PFSK-1 (cell line): ENCODE measurements at regions not wholly inside any gene's neighbourhood (a gene's known extent, or its start where the extent isn't known, plus 50 kb on each side); places are given as distances from the start of the nearest gene placed in this dataset.

Source experiments
- FOXP2 ChIP-seq: optimal IDR thresholded peaks from 2 replicates; pipeline ENCODE3; 2011; ENCODE audit warnings: borderline replicate concordance, control low read depth, inconsistent platforms; ENCODE audit not compliant: insufficient read depth; ENCODE audit errors: extremely low read length, extremely low read depth
- POLR2AphosphoS5 ChIP-seq: IDR thresholded peaks from 2 replicates; pipeline ENCODE4 v1.6.1; 2012; ENCODE audit warnings: low read depth, mild to moderate bottlenecking, control low read depth, low read length, moderate library complexity
- REST ChIP-seq, 2 experiments: IDR thresholded peaks; 2 replicates each; pipeline versions ENCODE4 v1.6.1 to v1.8.0; 2011 to 2012; ENCODE audit warnings: low read depth in 2 of 2, low read length in 2 of 2, control low read depth in 1 of 2, inconsistent platforms in 1 of 2, mild to moderate bottlenecking in 1 of 2, moderate library complexity in 1 of 2; ENCODE audit not compliant: insufficient read depth in 1 of 2
- SIN3A ChIP-seq: IDR thresholded peaks from 2 replicates; pipeline ENCODE4 v1.6.1; 2012; ENCODE audit warnings: mild to moderate bottlenecking, low read length, moderate library complexity, borderline replicate concordance; ENCODE audit not compliant: insufficient read depth
- TAF1 ChIP-seq: IDR thresholded peaks from 2 replicates; pipeline ENCODE4 v1.6.1; 2012; ENCODE audit warnings: low read length, control low read depth, borderline replicate concordance; ENCODE audit not compliant: insufficient read depth

- TF ChIP-seq FOXP2 (no peak), POLR2AphosphoS5 (no peak), REST (IDR thresholded peaks at IDR 0.05; ENCODE audit: insufficient read depth in 1 of 2, low read depth in 2 of 2, low read length in 2 of 2) (no peak)
Observed at GRCh38 chr3:103894162-103894822, 1459.5 kb downstream of the ZPLD1 start.

GRCh38 chr3:103899328-103899727, 1464.5 kb downstream of the ZPLD1 start:
- TF ChIP-seq FOXP2 (no peak), TAF1 (no peak), SIN3A (no peak), REST (IDR thresholded peaks at IDR 0.05; ENCODE audit: insufficient read depth in 1 of 2, low read depth in 2 of 2, low read length in 2 of 2) (no peak), POLR2AphosphoS5 (no peak)

- TF ChIP-seq POLR2AphosphoS5, result no peak
- no peak for TF ChIP-seq FOXP2
- no peak for TF ChIP-seq SIN3A
- no peak for TF ChIP-seq TAF1
- TF ChIP-seq REST (IDR thresholded peaks at IDR 0.05; ENCODE audit: insufficient read depth in 1 of 2, low read depth in 2 of 2, low read length in 2 of 2), result no peak
Observed at GRCh38 chr3:103904991-103905390, 1461.7 kb upstream of the ALCAM start.

GRCh38 chr3:103906304-103906703, 1460.4 kb upstream of the ALCAM start:
- TF ChIP-seq TAF1, result no peak
- no peak for TF ChIP-seq REST (IDR thresholded peaks at IDR 0.05; ENCODE audit: insufficient read depth in 1 of 2, low read depth in 2 of 2, low read length in 2 of 2)
- no peak for TF ChIP-seq POLR2AphosphoS5
- TF ChIP-seq SIN3A, result no peak
- TF ChIP-seq FOXP2, result no peak

GRCh38 chr3:103906808-103907207, 1459.9 kb upstream of the ALCAM start:
- TF ChIP-seq SIN3A (no peak), FOXP2 (no peak)
